ENCODE measurements at regions not wholly inside any gene's neighbourhood (a gene's known extent, or its start where the extent isn't known, plus 50 kb on each side); places are given as distances from the start of the nearest gene placed in this dataset.

DNA sequence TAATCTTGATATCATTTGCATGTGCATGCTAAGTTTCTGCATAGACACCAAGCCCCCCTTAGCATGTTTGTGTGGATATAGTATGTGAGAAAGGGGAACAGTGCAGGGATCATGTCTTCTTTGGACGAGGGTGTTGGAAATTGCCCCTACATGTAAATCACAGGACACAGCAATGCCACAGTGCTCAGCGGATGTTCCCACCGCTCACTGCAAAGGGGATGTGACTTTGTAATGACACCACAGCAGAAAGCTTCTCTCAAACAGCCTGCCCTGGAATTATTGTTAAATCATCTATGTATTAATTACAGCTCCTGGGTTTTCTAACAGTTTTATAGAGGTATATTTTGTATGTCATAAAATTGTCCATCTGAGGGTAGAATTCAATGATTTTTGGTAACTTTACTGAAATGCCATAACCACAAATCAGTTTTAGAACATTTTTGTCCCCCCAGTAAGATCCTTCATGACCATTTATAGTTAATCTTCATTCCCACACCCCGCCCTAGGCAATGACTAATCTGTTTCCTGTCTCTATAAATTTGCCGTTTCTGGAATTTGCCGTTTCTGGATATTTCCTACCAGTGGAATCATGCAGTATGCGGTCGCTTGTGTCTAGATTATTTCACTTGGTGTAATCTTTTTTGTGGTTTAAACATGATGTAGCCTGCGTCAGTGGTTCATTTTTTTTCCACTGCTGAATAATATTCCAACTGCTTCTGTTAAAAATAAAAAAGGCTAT lies 648.5 kb upstream of the WWC1 start:
- DNase-seq (ENCODE audit: extremely low read depth in 1 of 2, low read depth in 1 of 2) = no peak

DNA sequence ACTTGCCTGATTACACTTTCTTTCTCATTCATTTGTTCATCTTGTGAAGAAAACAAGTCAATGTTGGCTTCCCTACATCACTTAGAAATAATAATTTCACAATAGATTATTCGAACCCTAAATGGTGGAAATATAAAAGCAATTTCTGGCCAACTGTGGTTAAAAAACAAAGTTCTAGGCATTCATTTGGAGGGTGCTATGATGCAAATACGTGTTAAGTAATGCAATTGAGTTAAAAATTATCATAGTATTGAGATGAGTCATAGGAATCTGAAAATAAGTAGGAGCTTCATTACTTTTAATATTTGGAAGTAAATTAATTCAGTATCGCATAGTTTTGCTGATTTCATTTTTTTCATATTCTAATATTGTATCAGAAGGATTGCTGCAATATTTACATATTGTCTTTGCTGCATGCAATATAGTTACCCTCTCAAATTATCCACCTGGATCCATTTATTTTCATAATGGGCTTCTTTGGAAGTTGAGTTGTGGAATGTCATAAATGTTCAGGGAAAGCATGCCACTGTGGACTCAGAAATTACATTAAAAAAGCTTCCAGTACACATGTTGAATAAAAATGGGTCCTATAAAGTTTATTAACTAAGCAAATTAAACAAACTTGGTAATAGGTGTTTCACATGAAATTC lies 647.7 kb upstream of the WWC1 start:
- no peak for DNase-seq (ENCODE audit: extremely low read depth in 1 of 2, low read depth in 1 of 2)

DNA sequence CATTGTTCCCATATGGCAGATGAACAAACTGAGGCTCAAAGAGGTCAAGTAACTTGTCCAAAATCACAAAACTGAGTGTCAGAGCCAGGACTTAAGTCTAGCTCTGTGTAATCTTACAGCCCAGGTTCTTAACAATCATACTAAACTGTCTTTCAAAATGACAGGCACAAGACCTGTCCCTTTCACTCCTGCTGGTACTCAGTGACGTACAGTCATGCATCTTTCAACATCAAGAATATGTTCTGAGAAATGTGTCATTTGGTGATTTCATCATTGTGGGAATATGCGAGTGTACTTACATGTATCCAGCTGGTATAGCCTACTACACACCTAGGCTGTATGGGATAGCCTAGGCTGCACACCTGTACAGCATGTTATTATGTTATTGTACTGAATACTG lies 646.8 kb upstream of the WWC1 start:
- no peak for DNase-seq (ENCODE audit: extremely low read depth in 1 of 2, low read depth in 1 of 2)

DNA sequence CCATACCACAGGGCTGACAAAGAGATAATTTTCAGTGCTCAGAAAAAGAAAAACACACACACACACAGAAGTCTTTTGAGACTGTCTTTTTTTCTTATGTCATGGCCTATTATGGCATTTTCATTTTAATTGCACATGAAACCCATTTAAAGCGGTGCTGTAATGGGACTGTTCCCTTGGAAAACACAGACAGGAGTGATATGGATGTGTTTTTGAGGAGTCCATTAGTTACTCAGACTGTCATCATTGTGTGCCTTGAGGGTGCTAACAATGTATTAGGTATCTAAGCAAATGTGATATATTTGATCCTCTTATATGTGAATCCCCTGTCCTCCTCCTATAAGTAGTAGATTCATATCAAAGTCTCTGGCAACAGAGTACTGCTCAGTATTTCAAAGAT lies 642.0 kb upstream of the WWC1 start:
- DNase-seq (ENCODE audit: extremely low read depth in 1 of 2, low read depth in 1 of 2) = no peak

DNA sequence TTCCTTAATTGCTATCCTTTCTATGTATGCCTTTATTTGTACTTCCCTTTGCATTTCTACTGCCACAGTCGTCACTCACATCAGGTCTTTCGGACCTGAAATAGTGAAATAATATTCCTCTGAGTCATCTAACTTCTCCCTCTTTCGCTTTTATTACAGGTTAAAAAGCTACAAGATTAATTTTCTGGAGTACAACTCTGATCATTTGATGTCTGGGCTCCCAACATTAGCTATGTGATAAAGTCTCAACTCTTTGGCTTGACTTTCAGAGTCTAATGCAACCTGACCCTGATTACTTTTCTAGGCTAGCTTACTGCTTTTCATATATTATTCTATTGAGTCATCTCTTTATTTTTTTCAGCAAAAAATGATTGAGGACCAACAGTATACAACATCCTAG lies 638.8 kb upstream of the WWC1 start:
- no peak for DNase-seq (ENCODE audit: extremely low read depth in 1 of 2, low read depth in 1 of 2)

DNA sequence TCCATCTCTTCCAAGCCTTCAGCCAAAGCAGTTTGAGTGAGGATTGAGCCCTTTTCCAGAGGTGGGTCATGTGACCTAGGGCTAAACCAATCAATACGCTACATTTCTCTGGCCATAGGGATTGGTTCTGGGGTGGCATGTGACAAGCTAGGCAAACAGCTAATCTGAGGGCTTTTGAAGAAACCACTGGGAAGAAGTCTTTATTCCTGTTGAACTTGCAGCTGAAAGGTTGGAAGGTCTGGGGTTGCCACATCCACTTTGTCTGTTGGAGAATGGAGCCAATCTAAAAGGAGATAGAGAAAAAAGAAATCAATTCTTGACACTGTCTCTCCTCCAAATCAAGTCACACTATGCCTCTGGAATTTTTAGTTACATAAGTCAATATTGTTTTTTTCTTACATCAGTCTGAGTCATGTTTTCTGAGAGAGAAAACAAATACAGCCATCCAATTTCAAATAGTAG lies 637.8 kb upstream of the WWC1 start:
- DNase-seq (ENCODE audit: extremely low read depth in 1 of 2, low read depth in 1 of 2) = no peak

DNA sequence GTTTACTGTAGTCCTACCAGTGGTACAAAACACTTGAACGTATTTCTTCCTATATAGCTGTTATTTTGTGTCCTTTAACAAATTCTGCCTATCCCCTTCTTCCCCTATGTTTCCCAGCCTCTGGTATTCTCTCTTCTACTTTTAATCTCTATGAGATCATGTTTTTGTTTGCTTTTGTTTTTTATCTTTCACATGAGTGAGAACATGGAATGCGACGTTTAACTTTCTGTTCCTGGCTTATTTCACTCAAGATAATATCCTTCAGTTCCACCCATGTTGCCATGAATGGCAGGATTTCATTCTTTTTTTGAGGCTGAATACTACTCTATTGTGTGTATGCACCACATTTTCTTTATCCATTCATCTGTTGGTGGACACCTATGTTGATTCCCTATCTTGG lies 634.4 kb upstream of the WWC1 start:
- no peak for DNase-seq (ENCODE audit: extremely low read depth in 1 of 2, low read depth in 1 of 2)

DNA sequence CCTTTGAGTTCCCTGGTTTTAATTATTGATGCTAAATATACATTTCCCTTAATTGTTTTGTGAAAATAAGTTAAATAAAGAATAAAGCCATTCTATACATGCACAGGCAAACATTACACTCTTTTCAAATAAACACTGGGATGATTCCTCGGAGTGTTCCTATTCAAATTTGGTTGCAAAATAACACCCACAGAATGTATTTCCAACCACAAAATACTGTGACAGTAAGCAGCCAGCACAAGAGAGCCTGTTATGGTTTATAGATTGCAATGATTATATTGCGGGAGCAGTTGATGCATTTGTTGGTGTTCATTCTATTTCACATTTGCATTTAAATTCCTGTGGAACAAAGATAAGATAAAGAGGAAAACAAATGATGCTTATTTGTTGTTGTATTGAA lies 632.6 kb upstream of the WWC1 start:
- no peak for DNase-seq (ENCODE audit: extremely low read depth in 1 of 2, low read depth in 1 of 2)

DNA sequence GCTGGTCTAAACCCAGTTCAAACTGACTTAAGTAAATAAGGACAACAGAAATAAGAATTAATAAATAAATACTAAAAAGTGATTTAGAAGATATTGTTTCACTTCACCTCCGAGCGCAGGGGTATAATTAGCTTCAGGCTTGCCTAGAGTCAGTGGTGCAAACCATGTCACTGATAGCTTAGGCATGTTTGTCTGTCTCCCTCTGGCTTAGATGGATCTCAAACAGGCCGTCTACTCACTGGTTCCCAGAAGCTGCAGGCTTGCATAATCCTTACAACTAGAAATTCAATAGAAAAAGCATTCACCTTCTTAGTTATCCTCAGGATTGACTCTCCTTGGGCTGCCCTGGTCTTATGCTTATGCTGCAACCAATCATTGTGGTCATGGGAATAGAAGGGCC lies 629.8 kb upstream of the WWC1 start:
- DNase-seq (ENCODE audit: extremely low read depth in 1 of 2, low read depth in 1 of 2) = no peak

DNA sequence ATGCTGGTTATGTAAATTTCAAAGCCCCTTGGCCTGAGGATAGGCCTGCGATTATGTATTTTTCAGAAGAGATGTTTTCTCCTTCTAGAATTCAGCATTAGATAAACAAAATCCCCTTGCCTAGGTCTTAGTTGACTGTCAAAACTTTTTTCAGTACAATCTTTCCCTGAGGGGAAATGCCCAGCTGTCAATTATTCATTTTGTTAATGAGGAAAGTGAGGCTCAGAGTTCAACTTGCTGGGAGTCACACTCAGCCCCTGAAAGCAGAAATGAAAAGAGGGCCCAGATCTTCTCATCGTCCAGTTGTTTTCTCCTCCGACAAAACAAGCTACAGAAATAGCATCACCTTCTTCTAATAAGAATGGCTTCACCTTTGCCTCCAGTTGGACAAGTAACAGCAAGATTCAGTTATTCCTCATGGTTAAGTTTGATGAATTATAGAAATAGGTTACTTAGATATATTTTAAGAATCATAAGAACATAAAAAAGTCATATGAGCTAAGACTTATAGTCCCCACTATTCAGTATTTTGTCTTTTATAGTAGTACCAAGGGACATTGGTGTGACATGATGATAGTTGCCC lies 627.1 kb upstream of the WWC1 start:
- DNase-seq (ENCODE audit: extremely low read depth in 1 of 2, low read depth in 1 of 2) = no peak

DNA sequence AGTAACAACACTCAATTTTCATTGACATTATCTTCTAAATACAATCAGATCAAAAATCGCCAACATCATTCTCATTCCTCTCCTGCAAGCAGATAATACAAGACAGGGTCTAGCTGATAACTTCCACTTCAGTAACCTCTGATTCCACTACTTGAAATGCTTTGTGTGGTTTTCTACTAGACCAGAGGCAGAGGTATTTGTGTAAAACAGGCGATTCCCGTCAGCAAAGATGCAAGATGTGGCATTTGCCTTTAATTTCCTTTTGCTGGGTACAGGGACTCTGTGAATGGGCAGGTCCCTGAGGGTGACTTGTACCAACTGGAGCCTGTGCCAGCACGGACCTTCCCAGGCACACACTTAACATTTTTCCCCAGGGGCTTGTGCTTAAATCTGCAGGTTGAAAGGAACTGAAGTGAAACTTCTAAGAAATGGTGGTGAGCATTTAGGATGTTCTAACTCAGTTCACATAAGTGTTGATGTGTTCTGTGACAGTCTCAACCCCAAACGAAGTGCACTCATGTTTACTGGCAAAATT lies 625.5 kb upstream of the WWC1 start:
- no peak for DNase-seq (ENCODE audit: extremely low read depth in 1 of 2, low read depth in 1 of 2)

DNA sequence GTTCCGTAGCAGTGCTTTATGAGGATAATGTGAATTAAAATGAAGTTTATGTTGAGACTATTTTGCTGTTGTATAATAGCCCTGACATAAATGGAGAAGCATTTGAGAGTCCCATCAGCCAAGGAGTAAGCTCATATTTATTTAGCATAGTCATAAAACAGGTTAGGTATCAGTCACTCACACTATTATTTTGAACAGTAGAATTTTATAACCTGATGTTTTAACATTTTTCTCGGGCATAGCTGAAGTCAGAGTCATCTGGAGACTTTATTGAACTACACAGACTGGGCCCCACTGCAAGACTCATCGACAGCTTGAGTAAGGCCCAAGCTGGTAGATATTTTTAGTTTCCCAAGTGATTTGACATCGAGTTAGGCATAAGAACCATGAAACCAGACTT lies 620.3 kb upstream of the WWC1 start:
- no peak for DNase-seq (ENCODE audit: extremely low read depth in 1 of 2, low read depth in 1 of 2)

DNA sequence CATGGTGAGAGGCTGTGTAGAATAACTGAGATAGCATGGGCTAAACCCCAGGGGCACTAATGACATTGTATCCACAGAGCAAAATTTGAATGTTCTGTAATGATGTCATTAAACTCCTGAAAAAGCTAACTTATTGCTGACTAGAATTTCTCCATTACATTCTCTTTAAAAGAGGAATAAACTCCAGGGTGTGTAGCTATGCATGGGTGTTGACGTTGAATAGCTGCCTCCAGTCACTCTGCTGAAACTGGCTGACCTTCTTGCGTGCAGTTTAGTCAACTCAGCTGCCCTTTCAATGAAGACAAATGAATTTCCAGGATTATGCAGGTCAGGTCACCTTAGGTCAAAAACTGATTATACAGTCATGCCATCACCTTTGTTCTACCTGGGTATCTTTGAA lies 617.5 kb upstream of the WWC1 start:
- no peak for DNase-seq (ENCODE audit: extremely low read depth in 1 of 2, low read depth in 1 of 2)

DNA sequence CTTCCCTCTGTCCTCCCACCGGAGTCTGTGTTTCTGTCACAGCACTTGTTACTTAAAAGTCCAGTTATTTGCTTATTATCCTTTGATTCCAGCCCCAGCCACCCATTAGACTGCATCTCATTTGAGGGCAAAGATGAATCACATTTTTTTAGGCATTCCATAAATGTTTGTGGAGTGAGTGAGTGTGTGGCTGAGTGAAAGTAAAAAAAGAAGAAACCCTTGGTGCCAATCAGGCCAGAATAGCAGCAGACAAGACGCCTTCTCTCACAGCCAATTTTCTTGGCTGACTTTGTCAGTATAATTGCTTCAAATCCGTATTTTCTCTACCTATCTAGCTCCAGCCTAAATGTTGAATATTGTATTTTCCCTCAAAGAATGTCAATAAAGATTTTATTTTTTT lies 613.0 kb upstream of the WWC1 start:
- no peak for DNase-seq (ENCODE audit: extremely low read depth in 1 of 2, low read depth in 1 of 2)

DNA sequence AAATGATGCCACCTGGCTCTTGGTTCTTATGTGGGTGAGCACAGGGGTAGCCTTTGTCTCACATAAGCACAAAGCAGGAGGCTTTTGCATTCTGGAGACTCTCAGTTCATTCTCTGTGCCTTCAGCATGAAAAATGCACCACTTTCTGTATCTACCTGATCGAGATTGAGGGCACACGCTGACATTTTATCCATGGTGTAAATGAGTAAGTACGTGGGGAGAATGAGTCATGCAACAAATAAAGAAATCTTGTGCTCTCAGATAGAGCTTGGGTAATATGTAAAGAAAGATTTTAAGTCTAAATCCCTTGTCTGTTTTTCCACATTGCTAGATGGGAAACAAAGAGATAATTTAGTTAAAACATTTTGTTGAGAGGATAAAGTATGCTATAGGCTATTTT lies 607.2 kb upstream of the WWC1 start:
- no peak for DNase-seq (ENCODE audit: extremely low read depth in 1 of 2, low read depth in 1 of 2)

DNA sequence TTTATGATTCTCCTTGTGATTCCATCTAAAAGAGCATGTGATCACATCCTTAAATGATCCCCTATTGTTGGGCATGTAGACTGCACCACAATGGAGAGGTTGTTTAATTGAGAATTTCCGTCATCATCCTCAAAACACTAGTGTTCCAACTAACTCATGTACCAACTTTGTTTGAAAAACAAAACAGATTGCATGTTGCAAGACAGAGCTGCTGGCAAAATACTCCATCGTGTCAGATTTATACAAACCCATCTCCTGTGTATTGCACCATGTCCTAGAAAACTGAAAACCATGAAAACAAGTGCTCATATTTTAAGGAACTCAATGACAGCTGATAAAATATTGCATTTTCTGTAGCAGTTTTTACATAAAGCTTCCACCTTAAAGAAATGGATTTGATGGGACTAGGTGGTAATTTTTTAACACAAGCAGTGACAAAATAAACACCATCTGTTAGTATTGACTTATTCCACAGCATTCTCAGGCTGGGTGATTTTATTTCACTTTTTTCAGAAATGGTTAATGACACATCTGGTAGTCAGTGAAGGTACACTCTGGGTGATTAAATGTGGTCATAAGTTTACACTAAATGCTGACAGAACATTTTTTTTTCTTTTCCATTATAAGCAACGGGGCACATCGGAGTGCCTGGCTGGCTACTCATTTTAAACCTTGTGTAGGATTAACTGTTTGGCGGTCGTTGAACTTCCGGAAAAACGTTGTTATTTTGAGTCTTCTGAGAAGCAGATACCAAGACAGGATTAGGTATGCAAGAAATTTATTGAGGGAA lies 602.9 kb upstream of the WWC1 start:
- no peak for DNase-seq (ENCODE audit: extremely low read depth in 1 of 2, low read depth in 1 of 2)

DNA sequence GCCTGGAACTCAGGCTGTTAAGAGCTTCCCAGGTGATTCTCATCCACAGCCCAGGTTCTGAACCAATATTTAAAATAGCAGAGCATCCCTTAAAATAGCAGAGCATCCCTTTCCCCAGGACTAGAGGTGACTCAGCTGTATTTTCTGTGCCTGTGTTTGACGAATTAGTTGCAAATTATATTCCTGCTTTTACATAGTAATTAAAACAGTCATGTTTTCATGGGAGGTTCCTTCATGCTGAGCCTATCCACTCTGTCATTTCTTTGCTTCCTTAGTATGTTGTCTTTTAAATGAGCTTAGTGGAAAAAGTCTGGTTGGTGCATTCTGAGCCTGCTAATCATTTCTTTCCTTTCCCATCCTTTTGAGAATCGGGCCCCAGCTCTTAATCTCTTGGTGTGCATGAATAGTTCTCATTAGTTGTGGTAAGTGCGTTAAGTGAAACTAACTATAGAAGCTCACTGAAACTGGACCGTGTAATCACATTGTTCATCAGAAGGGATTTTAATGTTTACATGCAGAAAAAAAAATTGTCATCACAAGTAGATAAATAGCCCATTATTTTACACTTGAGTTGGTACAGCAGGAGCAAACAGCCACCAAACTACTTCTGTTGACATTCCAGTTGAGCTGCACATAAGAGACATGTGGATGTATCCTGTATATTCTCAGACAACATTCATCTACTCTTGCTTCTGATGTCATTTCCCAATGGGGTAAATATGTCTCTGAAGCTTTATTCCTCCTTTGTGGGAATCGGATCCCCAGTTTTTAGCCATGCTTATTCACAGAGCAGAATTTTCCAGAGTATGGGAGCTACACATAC lies 596.9 kb upstream of the WWC1 start:
- DNase-seq (ENCODE audit: extremely low read depth in 1 of 2, low read depth in 1 of 2) = no peak

DNA sequence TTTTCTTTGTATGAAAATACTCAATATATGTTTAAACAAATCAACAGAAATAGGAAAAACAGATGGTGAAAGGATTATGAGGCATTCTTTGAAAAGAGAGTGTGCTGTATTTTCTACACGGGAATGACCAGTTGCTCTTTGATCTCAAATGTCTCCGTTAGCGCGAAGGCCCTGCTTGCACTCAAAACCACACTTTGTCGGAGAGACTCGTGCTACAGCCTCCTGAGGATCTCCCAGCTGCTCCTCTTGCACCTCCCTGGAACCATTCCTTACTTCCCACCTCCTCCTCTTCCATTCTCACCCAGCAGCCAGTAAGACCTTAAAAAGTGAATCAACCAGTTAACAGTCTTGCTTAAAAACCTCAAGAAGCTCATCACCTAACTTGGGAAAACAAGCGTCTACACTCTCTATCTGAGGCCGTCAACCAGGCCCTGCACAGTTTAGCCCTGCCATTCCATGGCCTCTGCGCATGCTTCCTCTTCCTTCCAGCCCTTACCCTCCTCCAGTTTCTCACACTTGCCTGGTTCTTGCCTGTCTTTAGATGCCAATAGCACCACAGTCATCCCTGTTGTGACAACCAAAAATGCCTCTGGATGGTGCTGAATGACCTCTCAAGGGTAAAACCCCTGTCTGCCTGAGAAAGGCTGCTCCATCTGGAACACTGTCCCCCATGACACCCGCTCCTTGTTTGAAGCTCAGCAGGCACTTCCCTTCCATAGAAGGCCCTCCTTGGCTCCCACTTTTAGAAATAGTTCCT lies 594.7 kb upstream of the WWC1 start:
- DNase-seq (ENCODE audit: extremely low read depth in 1 of 2, low read depth in 1 of 2) = no peak

DNA sequence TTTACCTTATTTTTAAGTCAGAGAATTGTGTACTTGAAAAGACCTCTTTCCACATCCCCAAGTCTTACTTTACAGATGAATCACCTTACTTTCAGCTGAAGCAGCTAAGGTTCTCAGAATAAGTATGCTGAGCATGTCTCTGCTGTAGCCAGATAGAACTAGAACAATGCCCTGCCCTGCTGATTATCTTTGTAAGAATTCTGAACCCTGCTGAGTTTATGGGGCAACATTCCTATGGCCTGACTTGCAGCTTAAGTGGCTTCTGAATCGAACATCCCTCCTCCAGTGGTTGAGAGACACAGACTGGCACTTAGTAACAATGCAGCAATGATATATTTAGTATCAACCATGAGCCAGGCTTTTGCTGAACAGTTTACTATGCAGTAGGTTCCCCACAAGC lies 592.0 kb upstream of the WWC1 start:
- DNase-seq (ENCODE audit: extremely low read depth in 1 of 2, low read depth in 1 of 2) = no peak

DNA sequence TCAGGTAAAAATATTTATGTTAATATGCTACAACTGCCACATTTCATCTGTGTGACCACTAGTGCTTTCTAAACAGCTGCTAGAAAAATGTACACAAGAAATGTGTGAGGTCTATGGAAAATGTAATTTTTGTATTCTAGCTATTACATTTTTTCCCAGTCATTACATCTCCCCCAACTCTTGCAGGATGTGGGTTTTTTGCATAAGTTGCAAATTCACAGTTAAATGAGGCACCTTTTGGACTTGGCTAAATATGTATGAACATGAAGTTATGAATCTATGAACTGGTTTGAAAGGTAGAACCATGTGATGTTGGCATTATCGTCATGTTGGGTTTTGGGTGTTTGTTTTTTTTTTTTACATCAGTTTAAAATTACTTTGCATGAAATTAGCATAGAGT lies 590.4 kb upstream of the WWC1 start:
- no peak for DNase-seq (ENCODE audit: extremely low read depth in 1 of 2, low read depth in 1 of 2)
